NOMO-1 (cell line): ENCODE measurements at regions not wholly inside any gene's neighbourhood (a gene's known extent, or its start where the extent isn't known, plus 50 kb on each side); places are given as distances from the start of the nearest gene placed in this dataset.

Source experiments
- DNase-seq, 2 experiments: peaks; one replicate each; lab custom pipeline; 2025; ENCODE audit not compliant: unreplicated experiment in 2 of 2; lab: John Stamatoyannopoulos, UW

GRCh38 chr18:37958499-37958898 lies 392.9 kb upstream of the CELF4 start:
- DNase-seq = no peak

- DNase-seq = no peak
These were observed 391.3 kb upstream of the CELF4 start for GRCh38 chr18:37956902-37957301.

GRCh38 chr18:37956020-37956419 lies 390.4 kb upstream of the CELF4 start:
- DNase-seq = no peak

- DNase-seq = no peak
These were observed 389.6 kb upstream of the CELF4 start for GRCh38 chr18:37955201-37955600.

- no peak for DNase-seq
These were observed 388.3 kb upstream of the CELF4 start for GRCh38 chr18:37953876-37954275.

GRCh38 chr18:37948471-37948870 lies 382.9 kb upstream of the CELF4 start:
- no peak for DNase-seq

GRCh38 chr18:37946324-37946723 lies 380.7 kb upstream of the CELF4 start:
- no peak for DNase-seq

GRCh38 chr18:37944700-37945270 lies 379.2 kb upstream of the CELF4 start:
- DNase-seq = no peak

GRCh38 chr18:37937287-37937686 lies 371.7 kb upstream of the CELF4 start:
- DNase-seq = no peak

- DNase-seq = no peak
These were observed 369.5 kb upstream of the CELF4 start for GRCh38 chr18:37935086-37935485.

GRCh38 chr18:37930640-37931039 lies 365.0 kb upstream of the CELF4 start:
- DNase-seq = no peak

- DNase-seq = no peak
These were observed 356.6 kb upstream of the CELF4 start for GRCh38 chr18:37922162-37922561.

- DNase-seq = no peak
These were observed 355.3 kb upstream of the CELF4 start for GRCh38 chr18:37920865-37921264.

- DNase-seq = no peak
These were observed 347.5 kb upstream of the CELF4 start for GRCh38 chr18:37913051-37913450.

GRCh38 chr18:37902344-37902743 lies 336.7 kb upstream of the CELF4 start:
- DNase-seq = no peak

- no peak for DNase-seq
These were observed 334.7 kb upstream of the CELF4 start for GRCh38 chr18:37900326-37900725.

- no peak for DNase-seq
These were observed 324.4 kb upstream of the CELF4 start for GRCh38 chr18:37889963-37890362.

- no peak for DNase-seq
These were observed 309.1 kb upstream of the CELF4 start for GRCh38 chr18:37874721-37875120.

GRCh38 chr18:37873416-37873815 lies 307.8 kb upstream of the CELF4 start:
- no peak for DNase-seq

GRCh38 chr18:37872562-37872961 lies 307.0 kb upstream of the CELF4 start:
- DNase-seq = no peak

- no peak for DNase-seq
These were observed 306.0 kb upstream of the CELF4 start for GRCh38 chr18:37871561-37871960.

- DNase-seq = no peak
These were observed 303.5 kb upstream of the CELF4 start for GRCh38 chr18:37869051-37869450.

GRCh38 chr18:37864122-37864521 lies 298.5 kb upstream of the CELF4 start:
- no peak for DNase-seq
